ENCODE measurements at regions not wholly inside any gene's neighbourhood (a gene's known extent, or its start where the extent isn't known, plus 50 kb on each side); places are given as distances from the start of the nearest gene placed in this dataset.

DNA sequence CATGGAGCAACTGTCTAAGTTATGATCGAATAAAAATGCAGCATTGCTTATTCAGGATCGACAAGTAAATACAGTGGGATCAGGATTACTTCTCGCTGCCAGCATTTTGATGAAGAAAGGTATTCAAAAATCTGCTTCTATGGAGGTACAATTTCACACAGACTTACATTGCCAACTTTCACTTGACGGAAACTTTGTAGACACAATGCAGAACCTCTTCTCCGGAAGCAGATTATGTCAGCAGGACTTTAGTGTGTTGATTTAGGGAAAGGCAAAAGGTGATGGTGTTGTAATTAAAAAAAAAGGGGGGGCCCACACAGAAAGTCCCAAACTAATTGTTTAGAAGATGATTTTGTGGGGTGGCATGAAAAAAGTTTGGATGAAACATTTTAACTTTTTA lies 462.4 kb upstream of the KLF6 start:
- TF ChIP-seq, protein P1, sequence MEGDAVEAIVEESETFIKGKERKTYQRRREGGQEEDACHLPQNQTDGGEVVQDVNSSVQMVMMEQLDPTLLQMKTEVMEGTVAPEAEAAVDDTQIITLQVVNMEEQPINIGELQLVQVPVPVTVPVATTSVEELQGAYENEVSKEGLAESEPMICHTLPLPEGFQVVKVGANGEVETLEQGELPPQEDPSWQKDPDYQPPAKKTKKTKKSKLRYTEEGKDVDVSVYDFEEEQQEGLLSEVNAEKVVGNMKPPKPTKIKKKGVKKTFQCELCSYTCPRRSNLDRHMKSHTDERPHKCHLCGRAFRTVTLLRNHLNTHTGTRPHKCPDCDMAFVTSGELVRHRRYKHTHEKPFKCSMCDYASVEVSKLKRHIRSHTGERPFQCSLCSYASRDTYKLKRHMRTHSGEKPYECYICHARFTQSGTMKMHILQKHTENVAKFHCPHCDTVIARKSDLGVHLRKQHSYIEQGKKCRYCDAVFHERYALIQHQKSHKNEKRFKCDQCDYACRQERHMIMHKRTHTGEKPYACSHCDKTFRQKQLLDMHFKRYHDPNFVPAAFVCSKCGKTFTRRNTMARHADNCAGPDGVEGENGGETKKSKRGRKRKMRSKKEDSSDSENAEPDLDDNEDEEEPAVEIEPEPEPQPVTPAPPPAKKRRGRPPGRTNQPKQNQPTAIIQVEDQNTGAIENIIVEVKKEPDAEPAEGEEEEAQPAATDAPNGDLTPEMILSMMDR (IDR thresholded peaks at IDR 0.05), result no peak
- peaks cover 23 to 49% of the 10 kb centered on the region in 2 donors for H3K4me1 ChIP-seq (ENCODE audit: control insufficient read depth in 1 of 2, low read depth in 2 of 2)
- DNase-seq (ENCODE audit: low spot score) (no peak), ATAC-seq (ENCODE audit: insufficient number of reproducible peaks, low FRiP score, low read depth) (no peak)
- H3K27ac ChIP-seq, result peak overlapping the region; percentile 81 to 98
- H3K4me3 ChIP-seq, result peak overlapping the region; percentile 30
- no peaks in the 10 kb centered on the region for H3K36me3 ChIP-seq
- H3K9me3 ChIP-seq, result no peaks in the 10 kb centered on the region
- H3K27me3 ChIP-seq (replicated peaks; ENCODE audit: insufficient read depth), result no peaks in the 10 kb centered on the region

DNA sequence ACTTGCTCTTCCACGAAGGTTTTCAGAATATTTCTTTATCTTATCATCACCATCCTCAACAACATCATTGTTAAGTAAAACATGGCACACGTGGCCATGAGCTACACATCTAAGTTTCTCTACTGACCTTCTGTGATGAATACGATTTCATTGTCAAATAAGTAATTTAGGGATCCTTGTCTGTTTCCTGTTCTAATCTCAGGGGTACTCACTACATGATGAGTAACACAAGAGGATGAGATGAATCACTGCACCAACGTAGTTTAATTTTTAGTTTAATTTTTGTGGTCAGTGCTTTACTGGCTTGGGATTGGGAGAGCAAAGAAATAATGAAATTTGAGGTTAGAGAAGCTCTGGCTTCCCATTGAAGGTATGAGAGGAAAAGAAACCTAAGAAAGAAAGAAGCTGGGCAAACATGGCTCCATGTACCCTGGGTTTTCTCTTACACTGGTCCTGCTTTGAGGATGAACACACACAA lies 461.9 kb upstream of the KLF6 start:
- H3K4me1 ChIP-seq (ENCODE audit: control insufficient read depth in 1 of 2, low read depth in 2 of 2), result peaks cover 23 to 44% of the 10 kb centered on the region in 2 donors
- no peaks in the 10 kb centered on the region for H3K27me3 ChIP-seq (replicated peaks; ENCODE audit: insufficient read depth)
- ATAC-seq (ENCODE audit: insufficient number of reproducible peaks, low FRiP score, low read depth) (no peak), DNase-seq (ENCODE audit: low spot score) (no peak)
- TF ChIP-seq, protein P1 (IDR thresholded peaks at IDR 0.05), result no peak
- H3K9me3 ChIP-seq, result no peaks in the 10 kb centered on the region
- H3K36me3 ChIP-seq, result no peaks in the 10 kb centered on the region
- H3K27ac ChIP-seq, result peak overlapping the region; percentile 81 to 98
- H3K4me3 ChIP-seq, result peak overlapping the region; percentile 30

DNA sequence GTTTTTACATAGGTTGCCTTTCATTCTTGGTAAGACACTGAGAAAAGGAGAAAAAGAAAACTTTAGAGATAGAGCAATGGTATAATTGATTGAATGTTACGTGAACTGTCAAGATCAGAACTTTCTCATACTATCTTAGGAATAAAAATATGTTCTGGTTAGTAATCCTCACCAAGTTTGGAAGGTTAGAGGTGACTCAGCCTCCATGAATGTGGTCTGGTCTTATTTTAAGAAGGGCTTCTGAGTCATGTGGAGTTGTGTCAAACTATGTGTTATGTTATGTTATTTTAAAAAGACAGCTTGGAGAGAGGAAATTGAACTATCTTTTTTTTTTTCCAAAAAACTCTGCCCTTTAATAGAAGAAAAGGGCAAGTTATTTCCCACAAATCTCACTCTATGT lies 458.6 kb upstream of the KLF6 start:
- Histone ChIP-seq H3K36me3 (no peaks in the 10 kb centered on the region), H3K4me3 (peak overlapping the region; percentile 78), H3K27me3 (replicated peaks; ENCODE audit: insufficient read depth) (no peaks in the 10 kb centered on the region), H3K9me3 (no peaks in the 10 kb centered on the region), H3K27ac (peak overlapping the region; percentile 93 to 98), H3K4me1 (ENCODE audit: control insufficient read depth in 1 of 2, low read depth in 2 of 2) (peaks cover 17 to 50% of the 10 kb centered on the region in 2 donors)
- DNase-seq (ENCODE audit: low spot score) (peak; percentile 61), ATAC-seq (ENCODE audit: insufficient number of reproducible peaks, low FRiP score, low read depth) (peak; percentile 82)
- TF ChIP-seq, protein P1 (IDR thresholded peaks at IDR 0.05), result no peak

DNA sequence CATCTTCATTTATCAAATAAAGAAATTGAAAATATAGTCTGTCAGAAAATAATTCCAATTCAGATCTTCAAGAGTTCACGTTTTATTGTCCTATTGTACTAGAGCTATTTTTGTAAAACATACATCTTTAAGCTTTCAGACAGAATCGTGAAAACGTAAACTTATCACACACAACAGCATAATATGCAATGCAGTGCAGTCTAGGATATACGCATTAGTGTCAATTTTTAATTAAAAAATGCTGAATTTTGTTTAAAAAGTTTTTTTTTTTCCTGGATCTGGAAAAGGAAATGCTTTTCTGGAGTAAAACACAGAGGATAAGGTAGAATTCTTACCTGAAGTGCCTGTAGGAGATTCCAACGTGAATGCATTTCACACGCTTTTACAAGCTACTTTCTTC lies 458.2 kb upstream of the KLF6 start:
- H3K27ac ChIP-seq, result peak overlapping the region; percentile 93 to 98
- H3K27me3 ChIP-seq (replicated peaks; ENCODE audit: insufficient read depth), result no peaks in the 10 kb centered on the region
- DNase-seq (ENCODE audit: low spot score), result no peak

DNA sequence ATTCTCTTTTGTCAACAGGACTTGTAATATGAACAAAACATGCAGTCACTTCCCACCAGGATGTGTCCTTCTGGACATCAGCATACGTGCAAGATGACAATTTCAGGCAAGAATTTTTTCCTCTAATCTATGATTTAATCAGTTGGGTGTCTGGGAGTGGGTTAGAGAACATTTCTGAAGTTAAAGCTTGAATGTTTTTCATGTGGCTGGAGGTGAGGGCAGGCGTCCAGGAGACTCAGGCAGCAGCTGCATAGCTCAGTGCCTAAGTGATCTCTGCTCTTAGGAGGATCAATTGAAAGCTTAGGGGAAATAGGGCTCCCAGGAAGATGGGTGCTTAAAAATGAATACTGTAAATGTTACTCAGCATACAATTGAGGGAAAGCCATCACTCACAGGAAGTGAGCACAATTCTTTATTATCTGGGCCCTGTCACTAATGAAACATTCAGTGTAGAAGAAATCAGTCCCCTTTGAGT lies 457.6 kb upstream of the KLF6 start:
- TF ChIP-seq, protein P1 (IDR thresholded peaks at IDR 0.05), result no peak

More for the DNA sequence above, 458.2 kb upstream of the KLF6 start:
- Histone ChIP-seq H3K9me3 (no peaks in the 10 kb centered on the region), H3K36me3 (no peaks in the 10 kb centered on the region), H3K4me3 (peak overlapping the region; percentile 78), H3K4me1 (ENCODE audit: control insufficient read depth in 1 of 2, low read depth in 2 of 2) (peaks cover 17 to 50% of the 10 kb centered on the region in 2 donors)
- TF ChIP-seq, protein P1 (IDR thresholded peaks at IDR 0.05), result no peak
- no peak for ATAC-seq (ENCODE audit: insufficient number of reproducible peaks, low FRiP score, low read depth)

More for the DNA sequence above, 457.6 kb upstream of the KLF6 start:
- ATAC-seq (ENCODE audit: insufficient number of reproducible peaks, low FRiP score, low read depth), result no peak
- Histone ChIP-seq H3K4me1 (ENCODE audit: control insufficient read depth in 1 of 2, low read depth in 2 of 2) (peaks cover 17 to 50% of the 10 kb centered on the region in 2 donors), H3K27ac (peak overlapping the region; percentile 93 to 98), H3K4me3 (peak overlapping the region; percentile 78), H3K36me3 (no peaks in the 10 kb centered on the region), H3K27me3 (replicated peaks; ENCODE audit: insufficient read depth) (no peaks in the 10 kb centered on the region), H3K9me3 (no peaks in the 10 kb centered on the region)
- DNase-seq (ENCODE audit: low spot score), result no peak
